A204.1 (cell line): ENCODE measurements at regions not wholly inside any gene's neighbourhood (a gene's known extent, or its start where the extent isn't known, plus 50 kb on each side); places are given as distances from the start of the nearest gene placed in this dataset.

Experiments used
- FAIRE-seq: peaks from 2 replicates; lab custom pipeline; 2012; peaks lifted over from hg19 to GRCh38; lab: Jason Lieb, UNC

DNA sequence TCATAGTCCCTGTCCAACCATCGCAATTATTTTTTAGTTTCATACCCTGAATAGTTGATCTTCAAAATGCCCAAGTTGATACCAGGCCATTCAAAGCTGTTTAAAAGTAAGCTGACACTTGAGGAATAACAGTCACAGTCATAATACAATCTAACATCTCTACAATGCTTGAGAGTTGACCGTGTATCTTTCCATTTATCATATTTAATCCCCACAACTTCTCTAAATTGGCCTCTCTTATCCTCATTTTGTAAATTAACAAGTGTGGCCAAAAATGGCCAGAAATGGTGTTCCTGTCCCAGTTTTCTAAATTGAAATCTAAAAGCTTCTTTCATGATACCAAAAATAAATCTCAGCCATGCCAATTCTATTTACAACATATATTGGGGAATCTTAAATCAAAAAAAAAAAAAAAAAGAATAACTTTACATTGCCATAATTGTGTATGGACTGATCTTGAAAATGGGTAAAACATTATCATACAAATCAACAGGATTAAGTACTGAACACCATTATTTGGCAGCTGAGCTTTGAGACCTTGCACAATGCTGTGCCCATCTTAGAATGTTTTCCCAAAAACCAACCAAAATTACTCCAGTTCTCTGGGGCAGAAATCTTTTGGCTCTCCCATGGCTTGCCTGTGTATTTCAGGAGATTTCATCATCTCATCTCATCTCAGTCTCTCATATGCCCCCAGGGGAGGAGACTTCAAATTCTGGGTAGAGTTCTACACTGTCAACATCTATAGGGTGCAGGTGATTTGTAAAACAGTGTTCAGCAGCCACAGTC is 448.7 kb upstream of the JARID2 start:
- FAIRE-seq, result no peak

DNA sequence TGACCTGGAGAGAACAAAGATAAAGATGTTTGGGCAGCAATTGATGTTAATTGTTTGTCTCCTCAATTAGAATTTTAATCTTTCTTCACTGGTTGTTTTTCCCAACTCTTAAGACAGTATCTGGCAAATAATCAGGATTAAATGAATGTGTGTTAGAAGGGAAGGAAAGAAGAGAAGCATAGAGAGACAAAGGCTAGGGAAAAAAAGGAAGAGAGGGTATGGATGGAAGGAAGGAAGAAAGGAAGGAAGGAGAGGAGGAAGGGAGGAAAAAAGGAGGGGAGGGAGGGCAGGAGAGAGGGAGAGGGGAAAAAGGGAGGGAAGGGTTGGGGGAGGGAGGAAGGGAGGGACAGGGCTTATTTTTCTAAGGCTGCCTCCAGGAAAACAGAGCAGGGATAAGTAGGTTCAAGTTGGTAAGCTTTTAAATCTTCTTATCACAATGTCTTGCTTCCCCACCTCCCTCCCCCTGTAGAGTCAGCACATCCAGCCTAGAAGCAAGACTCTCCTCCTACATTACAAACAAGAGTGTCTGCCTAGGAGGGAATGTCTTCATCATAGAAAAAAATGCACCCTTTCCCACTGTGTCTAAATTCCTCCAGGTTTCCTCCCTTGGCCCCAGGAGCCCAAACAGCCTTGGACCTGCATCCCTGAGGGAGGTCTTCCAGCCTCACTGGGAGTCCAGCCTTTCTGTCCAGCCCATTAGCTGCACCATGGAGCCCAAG is 447.8 kb upstream of the JARID2 start:
- no peak for FAIRE-seq

DNA sequence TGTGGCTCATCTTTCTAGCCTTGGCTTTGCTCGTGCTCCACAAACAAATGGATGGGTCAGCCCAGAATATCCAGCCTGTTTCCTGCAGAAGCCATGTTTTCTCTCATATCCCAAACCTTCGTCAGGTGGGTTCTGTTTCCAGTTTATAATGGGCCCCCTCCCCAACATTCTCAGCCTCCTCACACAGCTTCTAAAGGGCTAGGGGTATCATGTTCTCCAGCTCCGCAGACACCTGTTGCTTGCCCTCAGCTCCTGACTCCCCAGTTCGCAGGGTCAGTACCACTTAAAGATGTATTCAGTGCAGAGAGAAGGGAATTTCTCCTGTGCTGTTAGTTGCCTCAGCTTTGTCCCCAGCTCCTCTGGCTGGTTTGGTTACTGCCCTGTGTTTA is 447.3 kb upstream of the JARID2 start:
- FAIRE-seq, result no peak

DNA sequence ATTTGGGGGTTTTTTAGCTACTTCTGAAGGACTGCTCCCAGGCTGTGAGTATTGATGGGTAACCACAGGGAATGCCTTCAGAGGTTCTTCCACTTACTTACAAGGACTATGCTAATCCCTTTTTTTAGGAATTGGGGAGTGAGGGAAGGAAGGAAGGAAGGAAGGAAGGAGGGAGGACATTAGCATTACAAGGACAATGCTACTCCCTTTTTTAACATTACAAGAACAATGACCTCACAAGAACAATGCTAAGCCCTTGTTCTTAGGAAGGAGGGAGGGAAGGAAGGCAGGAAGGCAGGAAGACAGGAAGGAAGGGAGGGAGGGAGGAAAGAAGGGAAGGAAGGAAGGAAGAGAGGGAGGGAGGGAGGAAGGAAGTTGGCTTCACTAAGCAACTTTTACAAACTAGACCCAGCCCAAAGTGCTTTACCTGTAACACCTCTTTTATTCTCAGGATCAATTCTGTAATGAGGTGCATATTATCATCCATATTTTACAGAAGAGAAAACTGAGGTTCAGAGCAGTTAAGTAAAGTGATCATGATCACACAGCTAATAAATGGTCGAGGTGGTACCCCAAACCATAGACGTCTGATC is 446.8 kb upstream of the JARID2 start:
- no peak for FAIRE-seq

DNA sequence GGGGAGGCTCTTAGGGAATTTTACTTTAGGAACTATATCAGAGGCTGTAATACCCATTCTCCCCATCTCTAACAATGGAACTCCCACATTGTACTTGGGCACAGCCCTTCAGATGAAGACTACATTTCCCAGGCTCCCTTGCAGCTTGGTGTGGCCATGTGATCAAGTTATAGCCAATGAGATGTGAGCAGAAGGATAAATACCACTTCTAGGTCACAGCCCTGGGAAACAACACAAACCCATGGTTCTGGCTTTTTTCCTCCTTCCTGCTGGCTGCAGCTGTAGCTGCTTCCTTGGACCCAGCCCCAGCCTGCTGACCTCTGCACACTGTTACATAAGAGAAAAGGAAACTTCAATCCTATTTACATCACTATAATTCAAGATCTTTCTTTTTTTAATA is 445.9 kb upstream of the JARID2 start:
- FAIRE-seq, result no peak

DNA sequence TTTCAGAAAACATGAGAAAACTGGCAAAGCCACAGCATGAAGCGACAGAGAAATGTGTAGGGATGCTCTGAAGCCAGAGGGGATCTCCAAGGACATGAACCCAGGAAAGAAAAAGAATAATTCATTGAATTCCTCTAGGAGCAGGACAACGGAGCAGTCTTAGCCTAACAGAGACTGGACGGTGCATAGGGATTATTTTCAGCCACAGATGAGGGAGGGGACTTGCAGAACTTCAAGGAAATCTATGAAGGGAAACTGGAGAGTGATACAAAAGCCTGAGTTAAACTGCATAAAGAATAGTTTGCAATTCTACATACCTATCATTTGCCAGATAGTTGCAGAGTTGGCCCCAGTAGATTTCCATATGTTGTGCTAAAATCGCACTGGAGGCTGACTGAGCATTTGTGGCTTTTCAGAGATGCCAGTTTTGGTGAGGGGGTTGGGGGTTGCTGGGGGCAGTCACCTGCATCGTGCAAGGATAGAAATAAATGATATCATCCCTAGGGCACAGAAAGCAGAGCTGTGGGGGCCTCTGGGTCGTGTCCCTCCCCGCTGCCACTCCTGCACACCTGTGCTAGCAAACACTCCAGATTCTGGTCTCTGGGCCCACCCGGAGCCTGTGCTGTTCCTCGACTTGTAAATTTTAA is 443.2 kb upstream of the JARID2 start:
- no peak for FAIRE-seq

DNA sequence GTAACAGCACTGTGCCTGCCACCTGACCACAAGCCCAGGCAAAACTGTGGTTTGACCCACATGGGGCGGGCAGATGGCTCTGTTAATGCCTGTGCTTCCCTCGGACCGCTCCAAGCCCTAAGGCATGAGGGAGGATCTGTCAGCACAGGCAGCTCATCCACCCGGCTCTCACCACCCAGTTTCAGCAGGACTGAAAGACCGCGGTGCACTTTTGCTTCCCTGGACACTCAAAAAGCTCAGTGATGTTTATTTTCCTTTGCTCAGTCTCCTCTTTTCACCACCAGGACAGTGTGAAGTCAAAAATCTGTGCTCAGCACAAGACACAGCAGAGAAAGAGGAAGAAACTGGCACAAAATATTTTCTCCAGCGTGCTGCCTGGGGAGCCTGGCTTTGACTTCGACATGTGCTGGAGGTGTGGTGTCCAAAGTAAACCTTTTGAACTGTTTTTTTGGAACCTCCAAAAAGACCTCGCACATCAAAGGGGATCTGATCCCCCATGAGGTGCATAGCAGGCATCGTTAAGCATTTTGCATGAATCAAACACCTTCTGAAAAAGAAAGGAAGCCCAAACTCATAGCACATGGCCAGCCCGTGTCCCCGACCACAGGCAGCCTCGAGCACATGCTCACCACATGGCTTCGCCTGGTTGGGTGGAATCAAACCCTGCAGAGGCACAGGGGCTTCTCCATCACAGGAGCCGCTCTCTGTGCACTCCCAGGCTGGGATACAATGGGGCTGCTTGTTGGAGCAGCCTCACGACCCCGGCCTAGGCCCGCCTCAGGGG is 441.7 kb upstream of the JARID2 start:
- FAIRE-seq, result no peak

DNA sequence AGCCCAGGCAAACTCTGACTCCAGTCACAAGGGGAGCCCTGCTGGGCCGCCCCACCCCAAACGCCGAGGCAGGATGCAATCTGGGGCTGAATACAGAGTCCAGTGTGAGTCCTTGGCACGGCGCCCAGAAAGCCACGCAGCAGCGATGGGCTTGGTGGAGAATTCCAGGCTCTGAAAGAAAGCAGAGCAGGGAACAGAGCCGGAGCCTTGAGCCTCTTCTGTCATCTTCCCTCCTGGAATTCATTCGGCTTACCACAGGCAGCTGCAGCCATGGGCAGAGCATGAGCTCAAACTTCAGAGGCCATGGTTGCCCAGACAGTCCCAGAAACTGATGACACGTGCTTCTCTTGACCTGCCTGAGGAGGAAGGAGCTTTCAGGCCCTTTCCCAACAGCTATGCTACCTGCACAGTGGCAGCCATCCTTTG is 441.1 kb upstream of the JARID2 start:
- no peak for FAIRE-seq

DNA sequence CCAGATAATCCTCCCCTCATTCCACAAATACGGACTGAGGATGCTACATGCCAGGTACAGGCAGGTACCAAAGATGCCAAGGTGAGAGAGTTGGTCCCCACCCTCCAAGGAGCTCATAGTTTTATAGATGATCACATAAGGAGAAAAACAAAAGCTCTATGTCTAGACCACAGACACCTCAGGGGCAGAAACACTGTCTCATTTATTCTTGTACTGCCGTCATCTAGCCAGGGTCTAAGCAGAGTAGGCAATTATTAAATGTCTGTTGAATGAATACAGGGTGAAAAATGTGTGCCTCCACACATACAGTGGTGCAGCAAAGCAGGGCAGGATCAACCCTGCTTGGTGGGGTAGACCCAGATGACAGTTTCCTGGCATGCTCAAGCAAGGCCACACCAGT is 439.8 kb upstream of the JARID2 start:
- no peak for FAIRE-seq

DNA sequence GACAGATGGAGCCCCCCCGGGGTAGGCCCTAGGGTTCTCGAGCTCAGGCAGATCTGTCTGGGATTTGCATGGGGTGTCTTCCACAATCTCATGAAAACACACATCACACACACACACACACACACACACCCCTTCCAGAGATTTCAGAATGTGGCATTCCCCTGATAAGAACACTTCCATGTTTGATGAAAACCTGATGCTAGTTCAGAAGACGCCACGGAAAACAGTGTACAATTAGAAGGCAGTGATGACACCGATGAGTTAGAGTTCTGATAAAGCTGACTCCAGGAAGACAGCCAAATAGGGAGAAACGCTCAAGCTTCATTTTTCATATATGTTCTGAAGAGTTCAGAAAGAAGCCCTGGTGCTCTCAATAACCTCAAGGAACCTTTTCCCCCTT is 438.7 kb upstream of the JARID2 start:
- no peak for FAIRE-seq

DNA sequence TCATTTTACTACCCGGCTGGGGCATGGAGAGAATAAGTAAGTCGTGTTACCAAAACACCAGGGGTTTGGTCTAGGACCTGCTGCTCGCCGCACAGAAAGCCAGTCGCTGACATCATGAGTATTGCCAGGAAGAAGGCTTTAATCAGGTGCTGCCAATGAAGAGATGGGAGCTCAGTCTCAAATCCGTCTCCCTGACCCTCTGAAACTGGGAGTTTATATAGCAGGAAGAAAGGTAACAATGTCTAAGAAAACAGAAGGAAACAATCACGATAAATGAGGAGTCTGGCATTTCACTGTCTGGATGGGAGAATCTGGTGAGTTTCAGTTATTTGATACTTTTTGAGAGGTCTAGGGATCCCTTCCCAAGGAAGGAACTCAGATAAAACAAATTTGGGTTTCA is 437.9 kb upstream of the JARID2 start:
- no peak for FAIRE-seq

DNA sequence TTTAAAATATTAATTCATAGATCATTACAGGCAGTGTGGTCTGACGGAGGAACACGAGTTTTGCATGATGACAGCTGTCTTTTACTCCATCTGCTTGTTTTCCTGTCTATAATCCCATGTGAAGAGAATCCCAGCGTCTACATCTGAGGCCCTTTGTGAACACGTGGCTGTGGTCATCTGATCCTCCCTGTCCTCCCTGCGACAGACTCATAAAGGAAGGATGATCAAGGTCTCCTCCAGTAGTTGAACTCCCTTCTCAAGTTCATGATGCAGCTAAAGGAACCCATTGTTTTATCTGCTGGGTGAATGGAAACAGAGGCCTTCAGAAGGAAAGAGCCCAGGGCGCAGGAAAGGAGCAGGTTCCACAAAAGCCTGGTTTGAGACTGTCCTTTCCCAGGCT is 435.8 kb upstream of the JARID2 start:
- no peak for FAIRE-seq

DNA sequence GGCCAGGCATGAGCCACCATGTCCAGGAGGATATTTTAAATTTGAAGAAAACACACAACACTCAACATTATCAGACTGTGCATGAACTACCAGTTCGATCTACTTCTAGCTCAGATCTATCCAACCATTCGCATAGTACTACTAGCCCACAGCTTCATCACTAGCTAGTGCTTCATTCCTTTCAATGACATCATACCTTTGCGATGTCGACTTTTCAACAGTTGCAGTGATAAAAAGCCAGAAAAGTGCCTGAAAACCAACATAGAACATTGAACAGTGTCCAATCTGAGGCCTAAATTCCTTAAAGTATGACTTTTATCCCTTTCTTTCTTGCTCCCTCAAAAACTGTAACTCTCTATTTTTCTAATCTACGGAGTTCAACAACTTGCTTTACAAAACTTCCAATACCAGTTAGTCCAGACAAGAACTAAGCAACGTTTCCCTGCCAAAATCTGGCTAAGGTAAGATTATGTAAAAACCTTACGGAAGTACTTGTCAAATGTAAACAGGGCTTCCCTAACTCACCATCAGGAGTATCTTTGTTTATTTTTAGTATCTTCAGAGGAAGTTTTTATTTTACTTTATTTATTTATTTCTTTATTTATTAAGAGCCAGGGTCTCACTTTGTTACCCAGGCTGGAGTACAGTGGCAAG is 434.0 kb upstream of the JARID2 start:
- no peak for FAIRE-seq

DNA sequence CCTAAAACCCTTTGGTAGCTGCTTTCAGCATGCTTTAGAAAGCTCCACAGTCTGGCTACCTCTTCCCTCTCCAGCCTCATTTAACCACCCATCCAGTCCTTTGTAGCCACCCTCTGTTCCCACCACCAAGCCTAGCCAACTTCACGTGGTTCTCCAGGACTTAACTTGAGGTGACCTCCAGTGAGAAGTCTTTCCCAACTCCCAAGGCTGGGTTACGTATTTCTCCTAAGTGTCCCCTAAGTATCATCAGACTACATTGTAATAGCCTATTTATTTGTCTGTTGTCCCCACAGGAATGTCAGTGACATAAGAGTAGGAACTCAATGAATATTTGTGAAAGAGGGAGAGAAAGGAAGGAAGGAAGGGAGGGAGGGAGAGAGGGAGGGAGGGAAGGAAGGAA is 431.9 kb upstream of the JARID2 start:
- FAIRE-seq, result no peak

DNA sequence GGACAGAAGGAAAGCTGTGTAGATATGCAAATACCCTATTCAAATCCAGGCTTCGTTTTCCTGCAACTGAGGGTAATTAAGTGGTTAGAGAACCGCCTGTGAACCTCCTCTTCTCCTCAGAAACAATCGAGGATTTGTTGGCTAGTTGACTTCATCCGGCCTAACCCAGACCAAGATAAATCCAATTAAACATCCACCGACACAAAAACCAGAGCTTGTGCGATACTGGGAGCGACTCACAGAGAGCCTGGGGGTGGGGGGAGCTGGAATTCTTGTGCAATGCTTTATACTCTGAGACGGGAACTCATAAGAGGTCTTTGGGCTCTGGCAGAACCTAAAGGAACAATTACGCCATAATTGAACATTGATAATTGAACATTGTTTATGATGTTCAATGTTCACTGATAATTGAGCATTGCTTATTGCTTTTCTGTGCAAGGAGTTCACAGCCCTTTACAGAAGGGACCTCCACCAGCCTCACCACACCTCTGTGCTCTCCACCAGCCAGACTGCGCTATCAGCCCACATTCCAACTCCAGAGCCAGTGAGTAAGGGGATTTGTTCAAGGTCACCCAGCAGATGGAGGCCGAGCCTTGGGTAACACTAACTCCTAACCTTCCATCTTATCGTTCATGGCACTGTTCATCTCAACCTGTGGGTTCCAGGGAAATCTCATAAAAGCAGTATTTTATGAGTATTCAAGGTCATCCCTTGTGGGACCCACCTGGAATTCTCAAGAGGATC is 429.6 kb upstream of the JARID2 start:
- no peak for FAIRE-seq

DNA sequence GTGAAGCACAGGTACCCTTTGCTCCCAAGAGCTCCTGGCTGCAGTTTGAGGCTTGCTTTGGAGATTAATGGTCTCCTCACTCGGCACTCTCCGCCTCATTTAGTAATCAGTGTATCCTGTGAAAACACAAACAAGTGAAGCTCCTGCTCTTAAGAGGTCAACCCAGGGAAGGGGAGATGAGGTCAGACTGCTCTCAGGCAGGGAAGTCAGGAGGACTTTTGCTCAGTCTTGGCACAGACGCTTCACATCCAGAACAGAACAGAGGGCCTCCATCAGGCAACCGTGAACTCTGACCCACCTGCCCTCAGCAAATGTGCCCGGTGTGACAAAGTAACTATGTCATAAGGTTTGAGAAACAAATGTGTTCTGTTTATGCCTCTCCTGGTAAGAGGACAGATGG is 428.8 kb upstream of the JARID2 start:
- no peak for FAIRE-seq

DNA sequence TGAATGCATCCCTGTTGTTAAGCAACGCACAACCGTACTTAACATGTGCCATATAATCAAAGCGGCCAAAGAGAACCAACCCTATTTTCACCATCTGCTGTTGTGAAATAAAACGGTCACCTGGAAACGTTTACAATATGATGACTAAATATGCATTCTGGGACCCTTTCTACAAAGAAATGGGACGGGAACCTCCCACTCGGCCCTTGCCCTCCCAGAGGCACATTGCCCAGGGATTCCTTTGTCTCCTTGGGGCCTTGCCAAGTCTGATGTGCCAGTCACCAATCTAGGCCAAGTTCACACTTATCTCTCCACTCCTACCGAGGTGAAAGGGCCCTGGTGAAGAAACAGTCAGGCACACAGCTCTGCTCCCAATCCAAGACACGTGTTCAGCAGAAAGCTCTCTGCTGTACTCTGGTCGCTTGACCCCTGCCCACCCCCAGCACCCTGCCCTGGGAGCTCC is 427.4 kb upstream of the JARID2 start:
- FAIRE-seq, result no peak

DNA sequence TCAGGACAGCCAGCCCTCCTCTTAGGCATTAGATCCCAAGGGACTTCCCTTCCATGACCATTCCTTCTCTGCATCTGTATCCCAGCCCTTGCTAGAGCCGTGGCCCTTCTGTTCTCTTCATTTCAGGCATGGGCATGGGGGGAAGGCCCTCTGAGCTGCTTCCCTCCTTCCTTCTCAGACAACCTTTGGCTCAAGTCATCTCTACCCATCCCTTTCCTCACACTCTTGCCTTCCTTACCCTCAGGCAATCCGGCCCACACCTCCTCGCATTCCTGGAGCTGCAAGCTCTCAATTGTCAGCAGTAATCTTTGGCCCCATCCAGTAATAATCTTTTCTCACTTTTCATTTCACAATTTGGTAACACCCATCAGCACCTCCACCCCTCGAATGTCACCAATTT is 426.9 kb upstream of the JARID2 start:
- FAIRE-seq, result no peak

DNA sequence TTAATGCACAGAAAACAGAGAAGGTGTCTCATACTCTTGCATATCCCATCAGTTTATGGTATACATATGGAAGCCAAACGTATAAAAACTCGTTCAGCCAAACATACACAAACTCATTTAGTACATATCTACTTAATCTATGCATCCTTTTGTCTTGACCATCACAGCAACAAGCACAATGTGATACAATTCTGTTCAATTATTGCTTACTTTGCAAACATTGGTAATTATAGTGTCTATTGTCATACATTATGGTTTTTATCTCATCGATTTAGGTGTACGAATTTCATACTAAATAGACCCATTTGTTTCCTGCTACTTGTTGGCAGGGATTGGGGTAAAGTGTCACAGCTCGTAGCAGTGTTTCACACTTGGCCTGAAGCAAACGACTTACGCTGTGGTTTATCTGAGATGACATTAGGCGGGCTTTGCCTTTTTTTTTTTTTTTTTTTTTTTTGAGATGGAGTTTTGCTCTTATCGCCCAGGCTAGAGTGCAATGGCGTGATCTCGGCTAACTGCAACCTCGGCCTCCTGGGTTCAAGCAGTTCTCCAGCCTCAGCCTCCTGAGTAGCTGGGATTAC is 425.9 kb upstream of the JARID2 start:
- no peak for FAIRE-seq

DNA sequence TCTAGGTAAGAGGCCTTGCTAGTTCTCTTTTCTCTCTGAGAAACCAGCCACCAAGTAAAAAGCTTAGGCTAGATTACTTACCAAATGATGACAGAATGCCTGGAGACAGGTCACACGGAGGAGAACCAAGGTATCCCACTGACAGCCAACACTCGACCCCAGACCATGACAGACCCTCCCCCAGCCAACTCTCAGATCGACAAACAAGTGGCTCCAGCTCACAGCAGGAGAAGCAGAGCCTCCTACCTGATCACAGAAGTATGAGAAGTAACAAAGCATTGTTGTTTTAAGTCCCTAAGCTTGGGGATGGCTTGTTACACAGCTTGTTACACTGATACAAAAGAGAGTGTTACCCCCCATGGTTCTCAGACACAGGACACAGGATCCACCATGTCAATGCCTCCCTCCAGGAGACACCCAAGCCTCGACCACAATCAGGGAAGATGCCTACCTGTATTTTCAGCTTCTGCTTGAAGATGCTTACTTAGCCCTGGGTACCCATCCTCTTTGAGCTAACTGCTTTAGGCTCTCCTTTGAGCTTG is 423.8 kb upstream of the JARID2 start:
- no peak for FAIRE-seq
